NCI-H345 treated with DMSO at 0.1 percent for 48 hours (cell line): ENCODE measurements at regions not wholly inside any gene's neighbourhood (a gene's known extent, or its start where the extent isn't known, plus 50 kb on each side); places are given as distances from the start of the nearest gene placed in this dataset.
"Not testable (repeated sequence)": the region's sequence is repeated elsewhere in the genome, so short reads cannot be mapped to it uniquely, and the experiment has no call there.

Source experiments
- DNase-seq: peaks from one replicate; lab custom pipeline; 2025; ENCODE audit not compliant: unreplicated experiment; lab: John Stamatoyannopoulos, UW

GRCh38 chr3:103927896-103928295 is 1438.8 kb upstream of the ALCAM start:
- no peak for DNase-seq

GRCh38 chr3:103937094-103937493 is 1429.6 kb upstream of the ALCAM start:
- DNase-seq, result no peak

DNA sequence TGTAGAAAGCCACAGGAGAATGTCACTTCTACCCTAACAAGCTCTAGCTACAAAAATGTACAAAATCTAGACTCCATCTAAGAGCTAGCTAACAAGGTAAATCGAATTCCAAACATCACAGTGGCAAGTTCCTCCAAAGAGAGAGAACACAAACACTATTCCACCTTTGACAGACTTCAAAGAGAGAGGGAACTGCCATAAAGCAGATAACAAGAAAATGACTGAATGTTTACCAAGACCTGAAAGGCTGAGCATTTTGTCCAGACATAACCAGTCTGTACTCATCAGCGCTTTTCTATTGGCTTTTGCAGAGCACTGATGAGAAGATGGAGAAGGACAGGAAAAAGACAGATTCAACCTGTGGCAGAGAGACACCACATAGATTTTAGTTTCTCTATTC is 1419.6 kb upstream of the ALCAM start:
- no peak for DNase-seq

DNA sequence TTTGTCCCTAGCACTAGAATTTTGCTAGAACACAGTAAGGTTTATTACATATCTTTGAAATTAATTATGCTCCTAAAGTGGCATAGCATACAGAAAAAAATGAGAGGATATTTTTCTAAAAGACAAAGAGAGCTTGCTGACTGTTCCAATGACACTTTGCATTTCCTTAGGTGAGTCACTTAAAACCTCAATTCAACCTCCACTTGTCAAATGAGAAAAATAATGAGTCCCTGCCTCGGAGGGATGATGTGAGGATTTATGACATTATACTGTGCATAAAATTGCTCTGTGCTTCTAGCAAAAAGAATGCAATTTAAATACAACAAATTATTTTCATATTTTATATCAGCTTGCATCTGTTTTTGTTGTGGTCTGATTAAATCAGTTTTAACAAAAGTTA is 1417.0 kb upstream of the ALCAM start:
- no peak for DNase-seq

DNA sequence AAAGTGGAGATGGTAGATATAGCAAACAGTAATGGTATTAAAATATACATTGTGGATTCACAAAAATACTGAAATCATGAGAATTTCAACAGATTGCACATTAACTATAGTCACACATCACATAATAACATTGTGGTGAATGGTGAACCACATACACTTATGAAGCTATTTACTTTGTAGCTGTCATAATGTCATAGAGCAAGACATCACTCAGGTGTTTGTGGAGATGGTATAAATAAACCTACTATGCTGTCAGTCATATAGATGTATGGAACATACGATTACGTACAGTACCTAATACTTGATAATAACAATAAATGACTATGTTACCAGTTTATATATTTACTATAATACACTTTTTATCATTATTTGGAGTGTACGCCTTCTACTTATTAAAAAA is 1416.0 kb upstream of the ALCAM start:
- DNase-seq, result no peak

- no peak for DNase-seq
These were observed 1412.9 kb upstream of the ALCAM start for GRCh38 chr3:103953796-103954195.

GRCh38 chr3:103960819-103961218 is 1405.9 kb upstream of the ALCAM start:
- no peak for DNase-seq

DNA sequence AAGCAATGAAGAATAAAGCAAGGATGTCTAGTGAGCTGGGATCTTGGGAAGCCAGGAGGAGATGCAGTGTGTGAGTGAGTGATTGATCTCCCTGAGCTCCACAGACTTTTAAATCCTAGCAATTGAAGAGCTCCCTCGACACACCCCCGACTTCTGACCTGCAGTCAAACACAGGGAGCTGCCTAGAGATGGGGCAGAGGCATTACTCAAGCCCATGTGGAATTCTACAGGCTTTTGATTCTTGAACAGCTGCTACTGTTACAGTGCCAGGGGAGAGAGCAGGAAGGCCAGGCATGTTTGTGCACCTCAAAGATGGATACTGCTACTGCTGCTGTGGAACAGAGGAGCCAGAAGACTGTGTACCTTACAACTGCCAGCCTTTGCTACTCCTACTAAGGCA is 1403.1 kb upstream of the ALCAM start:
- DNase-seq, result no peak

DNA sequence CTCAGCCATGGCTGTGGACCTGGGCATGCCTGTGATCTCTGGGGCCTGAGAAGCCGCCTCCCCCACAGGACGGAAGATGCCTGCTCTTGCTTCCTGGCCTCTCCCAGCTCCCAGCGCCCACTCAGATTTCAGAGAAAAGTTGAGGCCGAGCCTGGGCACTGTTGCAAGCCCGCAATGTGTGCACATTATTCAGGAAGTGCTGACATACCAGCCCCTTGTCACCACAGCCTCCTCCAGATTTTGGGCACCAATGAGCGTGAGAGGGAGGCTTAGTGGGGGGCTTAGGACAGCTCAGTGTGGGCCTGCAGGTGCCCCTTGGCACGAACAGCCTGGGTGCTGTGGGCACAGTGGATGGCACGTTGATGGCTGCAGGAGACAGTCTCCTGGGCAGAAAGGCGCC is 1400.9 kb upstream of the ALCAM start:
- DNase-seq, result no peak

GRCh38 chr3:103966749-103967148 is 1400.0 kb upstream of the ALCAM start:
- no peak for DNase-seq

DNA sequence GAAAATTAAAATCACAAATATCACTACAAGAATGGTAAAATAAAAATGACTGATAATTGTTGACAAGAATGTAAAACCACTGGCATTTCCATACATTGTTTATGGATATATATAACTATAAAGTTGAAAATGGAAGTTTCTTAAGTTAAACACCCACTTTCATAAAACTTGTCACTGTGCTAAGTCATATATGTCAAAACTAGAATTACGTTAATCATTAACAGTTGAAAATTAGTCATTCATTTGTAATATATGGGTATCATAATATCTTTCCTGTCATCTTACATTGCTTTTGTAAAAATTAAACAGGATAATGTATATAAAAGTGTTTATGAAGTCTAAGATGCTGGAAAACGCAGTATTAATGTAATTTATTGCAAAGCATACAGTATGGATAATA is 1398.6 kb upstream of the ALCAM start:
- no peak for DNase-seq

DNA sequence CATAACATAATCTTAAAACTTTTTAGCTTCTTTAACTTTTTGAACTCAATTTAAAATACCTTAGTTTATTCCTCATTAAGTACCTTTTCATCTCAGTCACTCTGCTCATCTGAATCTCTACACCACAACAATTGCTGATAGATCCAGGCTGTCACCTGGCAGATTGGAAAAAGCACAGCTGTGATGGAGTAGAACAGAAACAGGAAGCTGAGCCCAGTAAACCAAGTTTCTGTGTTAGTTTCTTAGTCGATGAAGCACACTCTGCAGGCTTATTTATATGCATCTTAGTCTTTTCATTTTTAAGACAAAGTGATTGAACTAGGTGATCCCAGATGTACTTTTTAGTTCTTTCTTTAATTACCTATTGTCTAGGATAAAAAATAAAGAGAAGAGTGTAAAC is 1398.0 kb upstream of the ALCAM start:
- no peak for DNase-seq

DNA sequence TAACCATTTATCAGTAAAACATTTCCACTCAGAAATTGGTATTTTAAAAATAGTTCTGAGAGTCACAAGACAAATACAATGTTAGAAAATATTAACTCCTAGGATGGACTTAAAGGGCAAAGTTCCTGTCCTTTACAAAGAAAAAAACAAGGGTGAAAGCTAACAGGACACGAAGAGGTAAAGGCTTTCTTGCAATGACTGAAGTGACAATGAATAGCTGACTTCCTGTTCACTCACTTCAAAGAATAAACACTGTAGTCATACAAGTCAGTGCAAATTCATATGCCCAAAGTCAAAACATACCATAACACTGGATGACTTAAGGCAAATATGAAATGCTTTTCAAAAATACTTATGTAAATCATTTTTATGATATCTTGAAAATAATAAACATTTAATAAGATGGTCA is 1389.8 kb upstream of the ALCAM start:
- DNase-seq, result no peak

DNA sequence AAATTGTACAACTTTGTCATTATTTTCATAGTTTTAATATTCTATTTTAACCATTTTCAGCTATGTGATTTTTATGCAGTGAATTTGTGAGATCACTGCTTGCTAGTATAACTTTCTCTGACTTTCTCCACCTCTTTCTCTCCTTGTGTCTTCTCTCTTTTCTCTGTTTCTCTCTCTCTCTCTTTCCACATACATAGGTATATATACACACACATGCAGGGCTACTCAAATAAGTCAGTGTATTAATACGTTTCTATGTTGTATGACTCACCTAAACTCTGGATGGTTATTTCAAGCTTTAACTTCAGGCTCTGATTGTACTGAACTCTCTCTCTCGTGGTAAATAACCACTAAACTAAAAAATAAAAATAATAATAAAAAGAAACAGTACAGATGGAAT is 1389.3 kb upstream of the ALCAM start:
- DNase-seq, result no peak

DNA sequence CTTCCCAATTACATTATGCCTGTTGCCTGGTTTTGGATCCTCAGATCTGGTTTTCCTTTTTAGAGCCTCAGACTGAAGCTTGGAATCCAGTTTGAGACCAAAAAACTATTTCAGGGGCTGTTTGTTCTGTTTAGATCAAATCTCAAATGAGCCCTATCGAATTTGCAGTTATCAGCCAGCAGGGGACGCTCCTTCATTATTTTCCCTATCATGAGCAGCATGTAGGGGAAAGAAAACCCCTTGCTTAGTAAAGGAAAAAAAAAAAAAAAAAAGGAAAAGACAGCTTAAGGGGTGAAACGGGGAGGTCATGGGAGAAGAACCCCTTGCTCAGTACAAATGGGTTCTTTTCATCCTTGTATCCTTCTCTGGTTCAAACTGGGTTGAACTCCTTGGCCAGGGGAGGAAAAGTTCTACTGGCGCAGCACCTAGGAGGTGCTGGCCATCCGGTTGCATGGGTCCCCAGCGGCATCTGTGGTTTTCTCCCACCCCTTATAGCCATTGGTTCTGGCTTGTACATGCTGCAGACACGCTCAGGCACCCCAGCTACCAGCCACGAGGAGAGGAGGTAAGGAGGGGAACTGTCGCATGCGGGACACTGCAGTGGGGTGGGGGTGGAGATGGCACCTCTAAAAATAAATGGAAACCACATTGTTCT is 1375.1 kb upstream of the ALCAM start:
- no peak for DNase-seq

GRCh38 chr3:103992469-103992868 is 1374.2 kb upstream of the ALCAM start:
- DNase-seq, result no peak

DNA sequence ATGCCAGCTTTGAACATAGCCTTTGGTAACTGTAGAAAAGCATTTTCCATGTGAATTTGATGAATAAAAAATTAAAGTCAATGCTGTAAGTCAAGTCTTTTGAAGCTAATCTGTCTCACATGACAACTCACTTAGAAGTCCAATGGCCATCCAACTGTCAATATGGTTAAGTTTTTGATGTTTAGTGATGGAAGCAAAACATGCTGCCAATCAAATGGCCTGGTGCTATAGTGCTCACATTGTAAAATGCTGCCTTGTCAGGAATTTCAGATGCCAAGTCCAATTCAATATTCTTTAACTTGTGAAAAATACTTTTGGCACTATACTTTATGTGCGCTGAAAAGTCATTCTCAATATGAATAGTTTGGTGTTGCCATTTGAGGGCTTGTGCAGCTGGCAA is 1361.8 kb upstream of the ALCAM start:
- DNase-seq, result no peak

DNA sequence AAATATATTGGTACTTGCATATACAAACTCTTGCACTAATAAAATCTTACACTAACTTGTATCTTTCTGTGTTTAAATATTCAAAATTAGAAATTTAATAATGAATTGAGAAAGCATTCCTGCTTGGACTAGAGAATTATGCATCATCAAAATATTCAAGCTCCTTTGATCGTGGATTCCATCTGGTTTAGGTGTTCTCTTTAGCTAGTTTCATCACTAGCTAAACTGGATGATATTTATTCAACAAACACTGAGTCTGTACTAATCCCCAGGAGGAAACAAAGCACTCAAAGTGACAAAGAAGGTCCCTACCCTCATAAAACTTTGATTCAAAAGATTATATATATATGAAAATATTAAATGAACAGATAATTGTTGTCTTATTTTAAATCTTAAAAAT is 1360.9 kb upstream of the ALCAM start:
- no peak for DNase-seq

DNA sequence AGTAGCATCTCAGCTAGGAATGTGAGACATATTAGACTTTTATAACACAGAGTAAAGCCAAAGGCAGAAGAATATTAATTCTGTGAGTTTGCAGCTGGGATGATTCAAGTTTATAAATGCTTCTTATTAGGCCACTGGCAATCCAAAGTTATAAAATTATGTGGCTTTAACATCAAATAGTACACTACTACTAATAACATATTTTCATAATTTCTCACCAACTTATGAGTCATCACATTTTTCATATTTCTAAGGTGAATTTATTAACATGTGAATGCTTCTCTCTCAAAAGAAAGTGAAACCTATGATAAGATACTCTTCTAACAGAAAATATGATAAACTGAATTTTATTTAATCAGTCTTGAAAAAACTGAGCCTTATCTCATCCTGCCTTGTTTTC is 1348.2 kb upstream of the ALCAM start:
- DNase-seq, result no peak

- DNase-seq, result no peak
These were observed 1335.1 kb upstream of the ALCAM start for GRCh38 chr3:104031598-104031997.

GRCh38 chr3:104032283-104032682 is 1334.4 kb upstream of the ALCAM start:
- DNase-seq, result no peak

DNA sequence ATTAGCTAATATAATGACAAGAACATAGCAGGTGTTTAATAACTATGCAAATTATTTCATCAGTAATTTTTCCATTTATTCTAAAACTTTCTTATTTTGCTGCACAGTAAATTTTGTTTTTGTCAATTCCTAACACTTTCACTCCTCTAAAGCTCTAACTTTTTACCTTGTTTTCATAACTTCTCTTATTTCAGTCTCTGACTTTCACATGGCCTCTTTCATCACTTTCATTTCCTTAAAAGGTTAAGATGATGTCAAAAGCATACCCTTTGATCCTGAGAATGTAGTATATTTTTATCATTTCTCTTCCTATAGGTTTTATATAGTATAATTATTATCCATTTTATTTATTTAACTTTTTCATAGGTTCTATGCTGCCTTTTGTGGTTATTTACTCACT is 1325.8 kb upstream of the ALCAM start:
- DNase-seq, result no peak

DNA sequence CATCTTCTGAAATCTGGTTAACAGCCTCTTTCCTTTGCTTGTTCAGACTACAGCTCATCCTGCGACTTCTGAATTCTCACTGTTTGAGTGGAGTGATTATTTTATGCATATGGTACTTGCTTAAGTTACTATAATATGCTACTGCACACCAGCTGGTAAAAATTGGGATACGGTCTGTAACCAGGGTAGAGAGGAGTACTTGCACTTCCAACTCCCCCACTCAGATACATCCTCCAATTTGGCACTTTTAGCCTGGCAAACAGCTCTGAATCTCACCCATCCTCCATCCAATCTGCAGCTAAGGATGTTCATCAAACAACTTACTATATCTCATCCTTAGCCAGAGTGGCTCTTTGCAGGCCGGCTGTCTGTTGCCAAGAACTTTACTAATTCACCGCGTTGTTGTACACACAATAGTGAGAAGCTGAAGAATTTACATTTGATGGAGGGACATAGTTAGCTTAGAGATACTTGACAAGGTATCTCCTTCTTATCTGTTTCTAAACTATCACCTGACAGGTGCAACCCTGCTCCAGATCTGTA is 1323.6 kb upstream of the ALCAM start:
- not testable (repeated sequence) for DNase-seq
